GM19035 (cell line): ENCODE measurements at regions not wholly inside any gene's neighbourhood (a gene's known extent, or its start where the extent isn't known, plus 50 kb on each side); places are given as distances from the start of the nearest gene placed in this dataset.

ENCODE experiments used
- ATAC-seq: cut with Tn5 transposase; IDR thresholded peaks from one replicate; pipeline ENCODE4 v1.9.1; 2021; ENCODE audit not compliant: unreplicated experiment

- ATAC-seq = no peak
These were observed 97.2 kb upstream of the MDGA2 start for GRCh38 chr14:47772652-47773051.

DNA sequence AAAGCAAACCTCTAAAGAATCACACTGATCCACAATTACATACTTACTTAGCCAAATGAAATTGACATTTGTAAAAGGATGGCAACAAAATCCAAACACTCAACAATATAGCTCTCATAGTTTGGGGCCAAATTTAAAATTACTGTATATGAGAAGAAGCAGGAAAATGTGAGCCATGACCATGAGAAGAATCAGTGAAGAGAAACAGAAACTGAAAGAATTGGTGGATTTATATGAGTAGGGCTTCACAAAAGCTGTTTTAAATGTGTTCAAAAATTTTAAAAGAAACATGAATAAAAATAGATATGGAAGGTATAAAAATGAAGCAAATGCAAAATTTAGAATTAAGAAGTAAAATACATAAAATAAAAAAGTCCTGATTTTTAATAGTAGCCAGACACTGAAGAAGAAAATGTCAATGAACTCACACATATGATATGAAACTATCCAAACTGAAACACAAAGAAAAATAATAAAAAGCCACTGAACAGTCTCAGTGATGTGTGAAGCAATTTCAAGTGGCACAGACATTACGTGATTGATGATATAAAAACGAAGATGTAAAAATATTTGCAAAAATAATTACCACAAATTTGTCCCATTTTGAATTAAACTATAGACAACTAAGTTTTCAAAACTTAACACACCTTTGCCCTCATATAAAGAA is 87.9 kb upstream of the MDGA2 start:
- no peak for ATAC-seq

GRCh38 chr14:47746986-47747385 is 71.6 kb upstream of the MDGA2 start:
- no peak for ATAC-seq

DNA sequence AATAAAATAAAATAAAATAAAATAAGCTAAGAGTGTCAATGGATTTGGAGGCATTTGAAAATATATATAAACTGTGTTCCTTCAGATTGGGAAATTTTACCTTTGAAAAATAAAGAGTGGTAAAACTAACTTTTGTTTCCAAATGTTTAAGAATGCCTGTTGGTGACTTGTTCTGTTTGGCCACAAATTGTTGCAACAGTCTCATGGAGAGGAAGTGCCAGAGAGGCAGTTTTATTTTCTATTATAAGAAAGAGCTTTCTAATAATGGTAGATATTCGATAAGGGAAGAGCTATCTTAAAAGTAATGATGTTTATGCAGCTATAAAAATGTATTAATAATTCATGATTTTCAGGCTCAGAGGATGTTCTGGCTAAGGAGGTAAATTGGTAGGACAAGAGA is 68.8 kb upstream of the MDGA2 start:
- no peak for ATAC-seq

- ATAC-seq = no peak
These were observed 64.1 kb upstream of the MDGA2 start for GRCh38 chr14:47739541-47739940.

GRCh38 chr14:47730296-47730695 is 54.9 kb upstream of the MDGA2 start:
- ATAC-seq = no peak
